GM18519 (cell line): ENCODE measurements at regions not wholly inside any gene's neighbourhood (a gene's known extent, or its start where the extent isn't known, plus 50 kb on each side); places are given as distances from the start of the nearest gene placed in this dataset.

Experiments used
- ATAC-seq: cut with Tn5 transposase; IDR thresholded peaks from one replicate; pipeline ENCODE4 v1.9.1; 2021; ENCODE audit warnings: mild to moderate bottlenecking, moderate library complexity; ENCODE audit not compliant: unreplicated experiment, low FRiP score

DNA sequence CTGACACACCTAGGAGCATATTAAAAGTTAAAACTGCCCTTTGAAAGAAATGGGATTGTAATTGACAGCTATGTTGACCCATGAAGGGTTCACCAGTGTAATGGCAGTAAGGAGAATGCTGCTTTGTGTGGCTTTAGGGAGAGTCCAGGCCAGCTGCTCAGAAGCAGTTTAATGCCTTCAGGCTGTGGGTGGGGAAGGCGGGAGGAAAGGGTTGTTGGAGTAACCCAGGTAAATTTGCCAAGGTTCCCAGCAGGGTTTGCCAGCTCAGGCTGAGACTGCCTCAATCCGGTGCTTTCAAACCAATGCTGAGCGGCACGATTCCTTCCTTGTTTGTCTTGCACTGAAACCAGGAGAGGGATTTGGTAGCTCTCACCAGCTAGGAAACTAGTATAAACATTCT is 637.2 kb downstream of the INHBA start:
- no peak for ATAC-seq

DNA sequence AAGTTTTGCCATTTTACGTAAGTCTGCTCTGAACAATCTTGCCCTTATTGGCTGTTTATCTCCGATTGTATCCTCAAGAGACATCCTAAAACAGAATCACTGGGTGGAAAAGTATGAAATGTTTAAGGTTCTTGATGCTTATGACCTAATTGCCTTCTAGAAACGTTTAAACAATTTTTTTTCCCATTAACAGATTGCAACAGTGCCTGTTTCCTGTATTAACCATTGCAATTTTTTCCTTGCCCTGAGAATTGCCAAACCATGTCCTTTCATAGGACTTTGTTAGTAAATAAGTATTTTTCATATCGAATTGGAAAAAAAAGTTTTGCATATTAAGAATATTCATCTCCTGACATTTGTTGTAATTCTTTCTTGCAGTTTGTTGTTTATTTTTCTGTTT is 639.8 kb downstream of the INHBA start:
- no peak for ATAC-seq

DNA sequence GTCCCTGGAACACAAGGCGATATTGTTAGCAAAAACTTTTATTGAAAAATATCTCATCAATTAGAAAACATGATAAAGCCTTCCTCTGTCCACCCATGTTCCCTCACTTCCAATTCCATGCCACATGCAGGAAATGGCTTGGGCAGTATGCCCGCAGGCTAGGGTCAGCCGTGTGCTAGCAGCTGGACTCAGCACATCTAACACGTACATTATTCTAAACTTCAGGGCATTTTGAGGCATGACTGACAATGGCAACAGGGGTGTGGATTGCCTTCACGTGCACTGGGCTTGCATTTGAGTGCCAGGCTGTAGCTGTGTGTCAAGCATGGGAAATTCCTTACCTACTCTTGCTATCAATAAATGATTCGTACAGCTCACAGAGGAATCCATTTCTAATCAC is 642.1 kb downstream of the INHBA start:
- ATAC-seq, result no peak

DNA sequence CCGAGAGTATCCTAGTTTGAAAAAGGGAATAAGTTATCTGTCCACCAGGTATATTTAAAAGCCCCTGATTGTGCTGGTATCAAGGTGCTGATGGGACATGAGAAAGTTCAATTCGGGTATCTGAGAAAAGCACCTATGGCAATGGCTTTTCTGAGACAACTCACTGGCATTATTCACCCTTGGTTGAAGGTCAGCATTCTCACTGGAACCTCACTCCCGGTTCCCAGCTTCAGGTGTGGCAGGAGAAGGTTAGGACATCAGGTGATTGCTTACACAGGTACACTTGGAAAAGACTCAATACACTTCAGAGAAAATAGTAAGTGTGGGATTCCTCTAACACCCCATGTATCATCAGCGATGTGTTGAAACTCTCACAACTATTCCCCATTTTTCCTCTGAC is 643.1 kb downstream of the INHBA start:
- no peak for ATAC-seq

DNA sequence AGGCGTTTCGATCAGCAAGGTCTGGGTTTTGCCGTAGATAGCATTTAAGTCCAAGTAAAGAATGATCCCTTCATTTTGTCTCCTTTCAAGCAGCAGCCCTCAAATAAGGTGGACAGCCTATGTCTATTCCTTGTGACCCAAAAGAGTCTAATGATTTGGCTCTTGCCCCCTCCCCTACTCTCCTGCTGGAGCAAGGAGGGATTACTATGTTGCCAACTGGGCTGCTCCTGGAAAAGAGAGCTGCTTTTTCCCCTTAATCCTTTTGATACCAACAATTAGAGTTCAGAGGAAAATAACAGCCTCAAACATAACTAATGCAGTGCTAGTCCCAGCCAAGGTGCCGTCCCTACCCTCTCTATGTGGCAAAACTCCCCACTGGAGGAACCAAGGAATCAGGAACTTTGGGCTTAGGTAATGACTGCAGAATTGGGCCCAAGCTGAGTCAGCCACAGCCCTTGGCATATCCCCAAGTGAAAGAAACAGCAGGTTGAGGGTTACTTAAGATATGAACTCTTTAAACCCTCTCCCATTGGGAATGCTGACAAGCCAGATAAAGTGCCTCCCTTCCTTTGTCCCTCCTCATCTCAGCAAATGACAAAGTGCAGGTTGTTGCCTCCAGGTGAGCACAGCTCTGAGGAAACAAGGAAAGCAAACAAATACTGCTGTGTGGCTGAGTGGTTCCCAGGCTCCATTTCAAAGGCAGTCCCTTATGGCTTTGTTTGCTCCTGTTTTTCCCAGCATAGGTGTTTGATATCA is 643.7 kb downstream of the INHBA start:
- no peak for ATAC-seq

DNA sequence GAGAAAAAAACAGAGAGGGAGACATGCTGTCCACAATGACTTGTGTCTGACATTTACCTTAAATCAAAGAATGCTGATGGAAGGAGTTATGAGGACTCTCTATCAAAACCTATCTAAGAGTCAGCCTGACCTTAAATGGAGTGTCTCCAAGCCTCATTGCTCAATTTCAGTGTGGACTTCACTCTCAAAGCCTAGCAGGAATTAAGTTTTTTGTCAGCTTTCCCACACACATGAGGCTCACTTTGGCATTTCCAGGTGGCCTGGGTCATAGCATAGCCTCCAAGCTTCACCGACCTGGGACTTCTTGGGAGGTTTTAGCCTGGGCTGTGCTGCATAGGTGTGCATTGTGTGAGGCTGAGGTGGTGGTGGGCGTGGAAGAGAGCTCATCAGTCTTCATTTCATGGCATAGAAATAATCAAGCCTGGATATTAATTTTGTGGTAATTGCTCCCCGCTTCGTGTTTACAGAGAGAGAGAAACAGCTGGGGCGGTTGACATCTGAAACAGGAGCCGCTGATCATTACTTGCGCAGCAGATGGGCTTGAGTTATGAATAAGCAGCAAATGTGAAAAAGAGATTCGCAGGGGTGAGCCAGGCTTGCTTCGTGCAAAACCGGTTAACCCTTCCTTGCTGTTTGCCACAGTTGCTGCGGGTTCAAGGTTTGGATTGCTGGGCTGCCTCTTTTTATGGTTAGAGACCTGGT is 647.8 kb downstream of the INHBA start:
- no peak for ATAC-seq

DNA sequence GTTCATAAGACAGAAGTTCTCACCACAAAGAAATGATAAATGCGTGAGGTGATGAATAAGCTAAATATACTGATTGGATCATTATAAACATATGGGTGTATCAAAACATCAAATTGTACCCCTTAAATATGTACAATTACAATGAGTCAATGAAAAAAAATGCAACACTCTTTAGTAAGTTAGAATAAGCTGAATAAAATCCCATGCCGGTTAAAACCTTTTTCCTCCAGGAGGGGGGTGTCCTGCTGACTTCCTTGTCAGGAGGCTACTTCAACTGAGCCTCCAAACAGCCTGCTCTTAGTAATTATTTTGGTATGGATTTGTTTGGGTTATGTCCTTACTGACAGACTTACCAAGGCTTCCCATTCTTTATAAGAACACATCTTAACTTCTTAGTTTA is 649.1 kb downstream of the INHBA start:
- no peak for ATAC-seq

DNA sequence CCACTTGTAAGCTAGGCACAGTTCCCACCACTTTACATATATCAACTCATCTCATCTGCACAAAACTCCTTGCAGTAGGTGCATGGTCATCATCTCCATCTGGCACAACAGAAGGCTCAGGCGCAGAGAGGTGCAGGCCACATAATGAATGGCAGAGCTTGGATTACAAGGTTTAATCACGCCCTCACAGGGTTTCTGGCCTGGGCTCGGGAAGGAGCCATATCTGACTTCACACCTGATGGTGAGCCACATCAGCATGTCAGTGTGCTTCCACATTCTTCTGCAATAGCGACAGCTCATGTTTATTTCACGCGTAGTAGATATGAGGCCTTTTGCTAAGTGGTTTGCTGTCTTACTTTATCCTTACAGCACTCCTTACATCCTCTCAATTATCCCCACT is 650.2 kb downstream of the INHBA start:
- ATAC-seq, result no peak

DNA sequence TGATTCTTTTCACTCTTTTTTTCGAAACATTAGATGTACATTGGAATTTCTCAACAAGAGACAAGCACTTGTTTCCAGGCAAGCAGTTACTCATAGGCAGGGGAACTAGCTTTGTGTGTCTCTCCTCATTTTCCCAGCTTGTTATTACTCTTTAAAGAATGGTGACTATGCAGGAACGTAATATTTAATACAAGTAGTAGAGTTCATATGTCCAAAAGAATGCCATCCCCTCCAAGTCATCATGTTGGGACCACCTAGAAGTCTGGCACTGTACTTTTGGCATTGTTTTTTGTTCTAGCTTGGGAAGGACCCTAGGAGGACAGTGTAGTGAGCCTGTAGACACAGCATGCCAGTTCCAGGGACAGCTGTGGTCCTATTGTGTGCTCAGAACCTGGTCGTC is 650.7 kb downstream of the INHBA start:
- ATAC-seq, result no peak

DNA sequence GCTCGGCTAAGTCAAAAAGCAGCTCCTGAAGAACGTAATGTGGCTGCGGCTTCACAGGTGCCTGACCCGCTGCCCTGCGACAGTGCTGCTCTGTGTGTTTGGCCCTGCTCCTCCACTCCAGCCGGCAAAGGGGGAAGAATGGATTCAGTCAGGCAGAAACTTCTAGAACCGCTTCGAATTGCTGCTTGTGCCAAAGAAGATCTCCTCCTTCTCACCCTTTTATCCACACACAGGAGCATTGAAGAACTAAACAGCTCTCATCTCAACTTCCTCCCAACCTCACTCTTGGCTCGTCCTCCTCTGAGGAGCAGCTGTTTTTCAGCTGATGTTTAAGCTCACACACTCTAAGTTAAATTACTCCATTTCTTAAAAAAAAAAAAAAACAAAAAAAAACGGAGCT is 651.4 kb downstream of the INHBA start:
- ATAC-seq, result no peak

DNA sequence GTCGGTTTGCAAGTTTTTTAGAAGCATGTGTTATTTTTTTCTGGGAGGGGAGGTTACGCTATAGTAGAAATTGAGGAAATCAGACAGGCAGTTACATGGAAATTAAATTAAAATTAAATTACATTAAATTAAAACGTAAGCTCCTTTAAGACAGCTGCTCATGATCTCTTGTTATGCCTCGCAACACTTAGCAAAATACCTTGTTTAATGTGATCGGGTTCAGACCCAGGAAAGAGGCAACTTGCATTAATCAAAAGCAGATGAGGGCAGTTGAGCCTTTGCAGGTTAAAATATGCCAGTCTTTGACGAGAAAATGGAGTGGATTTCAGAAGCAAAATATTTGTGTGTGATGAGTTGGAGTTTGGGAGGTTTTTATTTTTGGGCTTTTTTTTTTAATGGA is 651.8 kb downstream of the INHBA start:
- ATAC-seq, result no peak

DNA sequence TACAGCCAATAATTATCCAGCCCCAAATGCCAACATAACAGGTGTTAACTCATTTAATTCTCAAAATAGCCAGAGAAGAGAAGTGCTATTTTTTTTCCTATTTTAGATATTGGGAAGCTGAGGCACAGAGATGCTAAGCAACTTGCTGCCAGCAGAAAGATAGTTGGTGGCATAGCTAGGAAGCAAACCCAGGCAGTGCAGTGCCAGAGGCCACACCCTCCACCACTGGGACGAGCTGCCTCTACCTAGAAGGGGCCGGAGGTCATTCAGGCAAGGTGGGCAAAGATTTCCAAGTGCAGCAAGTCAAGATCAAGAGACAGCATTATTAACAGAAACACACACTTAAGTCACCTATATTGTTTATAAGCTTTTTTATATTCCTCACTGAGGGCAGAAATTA is 654.1 kb downstream of the INHBA start:
- no peak for ATAC-seq

DNA sequence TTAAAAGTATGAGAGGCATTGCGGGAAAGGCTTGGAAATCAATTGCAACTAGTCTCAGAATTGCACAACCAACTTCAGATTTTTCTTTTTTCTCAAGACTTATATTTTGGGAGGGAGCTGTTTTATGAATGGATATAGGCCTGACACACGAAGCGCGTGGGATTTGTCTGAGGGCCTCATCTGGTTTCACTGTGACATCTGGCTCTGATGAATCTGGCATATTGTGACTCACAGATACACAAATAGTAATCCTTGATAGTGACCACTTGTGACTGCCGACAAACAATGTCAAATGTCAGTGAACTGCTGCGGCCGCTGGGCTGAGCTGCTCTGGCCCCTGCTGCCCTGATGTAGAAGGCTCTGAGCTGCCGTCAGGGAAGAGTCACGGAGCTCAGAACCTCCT is 655.1 kb downstream of the INHBA start:
- no peak for ATAC-seq

DNA sequence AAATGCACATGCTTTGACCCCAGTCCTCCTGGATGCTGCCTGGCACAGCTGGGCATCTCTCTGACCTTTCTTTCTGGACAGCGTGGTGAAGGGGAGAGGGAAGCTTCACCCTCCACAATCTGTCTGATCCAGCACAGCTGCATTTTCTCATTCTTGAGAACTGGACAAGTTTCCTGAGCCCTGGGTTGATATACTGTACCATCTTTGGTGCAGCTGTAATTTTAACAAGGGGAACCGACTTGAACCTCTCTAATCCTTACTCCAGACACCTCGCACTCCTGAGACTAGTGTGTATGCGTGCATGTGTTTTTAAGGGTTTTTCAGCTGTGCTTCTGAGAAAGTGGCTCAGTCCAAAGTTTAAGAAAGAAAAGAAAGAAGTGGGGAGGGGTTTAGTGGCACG is 655.7 kb downstream of the INHBA start:
- ATAC-seq, result no peak

DNA sequence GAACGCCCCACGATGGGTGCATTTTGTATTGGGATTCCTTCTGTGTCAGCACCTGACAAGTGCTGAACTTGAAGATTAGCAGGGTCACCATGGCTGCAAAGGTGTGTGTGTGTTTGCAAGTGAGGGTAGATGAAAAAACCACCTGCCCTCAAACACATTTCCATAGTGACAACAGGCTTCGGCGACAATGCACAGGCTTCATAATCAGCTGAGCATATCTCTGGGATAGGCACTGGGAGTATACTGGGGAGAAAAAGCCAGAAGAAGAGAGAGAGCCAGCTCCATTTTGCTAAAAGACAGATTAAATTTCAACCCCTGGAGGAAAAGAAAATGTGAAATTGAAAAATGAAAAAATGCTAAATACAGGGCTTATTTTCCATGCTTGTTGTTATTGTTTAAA is 656.1 kb downstream of the INHBA start:
- no peak for ATAC-seq

DNA sequence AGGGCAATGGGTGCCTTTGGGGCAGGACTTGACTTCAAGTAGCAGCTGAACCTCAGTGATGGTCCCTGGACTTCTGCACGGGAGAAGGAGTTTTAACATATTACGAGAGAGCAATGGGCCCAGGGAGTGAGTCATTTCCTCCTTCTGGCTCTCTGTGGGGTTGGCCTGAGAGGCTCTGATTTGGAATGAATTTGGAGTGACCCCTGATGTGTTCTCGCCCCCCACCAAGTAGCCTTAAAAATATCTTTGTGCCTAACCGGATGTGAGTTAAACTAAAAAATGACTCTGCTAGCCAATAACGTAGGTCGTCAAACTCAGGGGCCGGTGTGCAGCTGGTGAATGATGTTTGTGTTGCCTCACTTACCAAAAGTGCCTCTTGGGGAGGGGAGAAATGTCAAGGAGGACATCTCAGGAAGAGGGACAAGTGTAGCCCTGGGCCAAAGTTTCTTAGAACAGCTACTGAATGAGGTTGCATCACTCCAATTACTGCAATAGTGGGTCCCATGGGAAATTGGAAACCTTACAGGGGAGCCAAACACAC is 656.6 kb downstream of the INHBA start:
- no peak for ATAC-seq

DNA sequence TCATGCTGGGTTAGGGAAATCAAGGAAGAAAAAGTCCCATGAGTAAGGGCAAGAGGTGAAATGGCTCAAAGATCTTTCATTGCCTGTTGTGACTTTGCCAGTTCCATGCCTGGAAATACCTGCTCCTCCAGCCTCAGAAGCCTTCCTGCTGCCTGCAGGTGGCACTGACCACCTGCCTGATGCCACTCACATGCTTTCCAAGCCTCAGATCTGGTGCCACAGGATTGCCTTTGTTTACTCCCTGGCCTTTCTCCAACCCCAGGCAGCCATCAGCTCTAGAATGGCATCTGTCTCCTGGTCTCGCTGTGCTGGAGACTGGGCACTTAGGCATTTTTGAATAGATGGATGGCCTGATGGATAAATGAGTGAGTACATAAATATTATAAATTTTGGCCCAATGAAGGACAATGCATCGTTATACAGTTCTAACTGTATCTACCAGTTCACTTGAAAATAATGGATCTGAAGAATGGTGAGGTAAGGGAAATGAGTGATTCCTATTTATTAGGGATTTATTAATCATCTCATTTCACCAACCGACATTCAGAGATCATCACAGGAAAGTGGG is 657.2 kb downstream of the INHBA start:
- ATAC-seq, result no peak

DNA sequence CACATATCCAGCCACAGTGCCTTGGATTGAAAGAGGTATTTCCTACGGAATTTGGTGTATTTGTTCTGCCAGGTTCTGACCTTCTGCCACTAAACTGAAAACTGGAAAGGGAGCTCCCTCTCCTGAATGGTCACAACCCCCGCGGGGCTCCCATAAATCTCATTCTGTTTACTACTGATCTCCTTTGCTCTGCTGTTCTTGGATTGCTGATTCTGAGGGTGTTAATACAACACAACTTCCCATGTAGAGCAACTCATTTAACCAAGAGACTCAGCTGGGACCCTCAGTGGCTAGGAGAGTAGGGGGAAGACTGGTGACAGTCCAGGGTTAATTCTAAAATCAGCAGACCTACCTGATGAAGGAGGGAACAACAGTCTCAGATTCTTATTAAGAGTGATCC is 662.9 kb downstream of the INHBA start:
- no peak for ATAC-seq

DNA sequence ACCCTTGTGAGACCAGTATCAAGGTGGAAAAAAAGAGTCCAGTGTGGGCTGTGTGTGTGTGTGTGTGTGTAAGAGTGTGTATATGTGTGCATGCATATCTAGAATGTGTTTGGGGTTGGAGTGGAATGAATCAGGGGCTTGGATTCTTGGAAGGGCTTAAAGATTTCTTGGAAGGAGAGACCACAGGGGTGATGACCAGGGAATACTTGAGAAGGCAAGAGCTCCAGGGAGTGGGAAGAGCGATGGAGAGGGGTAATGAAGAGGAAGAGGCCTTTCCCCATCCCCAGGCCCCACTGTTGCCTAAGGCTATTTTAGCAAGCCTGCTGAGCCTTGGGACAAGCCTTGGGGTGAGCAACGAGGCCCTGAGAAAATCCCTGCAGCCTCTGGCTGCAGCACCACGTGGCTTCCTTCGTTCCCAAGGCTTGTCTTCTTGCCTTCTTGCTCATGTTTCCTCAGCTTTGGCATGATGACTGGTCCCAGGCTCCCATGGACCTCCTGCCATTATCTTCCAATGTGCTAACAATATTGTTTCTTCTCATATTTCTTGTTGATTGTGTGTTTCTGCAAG is 663.4 kb downstream of the INHBA start:
- no peak for ATAC-seq

DNA sequence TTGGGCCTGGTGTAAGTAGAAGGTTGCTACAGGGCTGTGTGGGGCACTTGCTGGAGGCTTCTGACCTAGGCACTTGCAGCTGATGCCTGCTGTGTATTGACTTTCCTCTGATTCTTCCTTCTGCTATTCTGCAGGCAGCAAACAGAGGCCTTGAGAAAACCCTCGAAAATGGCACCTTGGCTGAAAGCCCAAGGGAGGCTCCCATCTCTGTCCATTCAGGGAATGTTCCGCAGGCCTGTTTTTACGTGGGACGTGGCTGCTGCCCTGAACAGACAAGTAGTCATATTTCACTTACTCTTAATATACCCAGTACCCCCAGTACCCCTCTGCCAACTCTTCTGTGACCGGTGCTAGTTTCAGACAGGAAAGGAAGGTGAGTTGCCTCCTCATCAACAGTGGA is 664.7 kb downstream of the INHBA start:
- no peak for ATAC-seq

DNA sequence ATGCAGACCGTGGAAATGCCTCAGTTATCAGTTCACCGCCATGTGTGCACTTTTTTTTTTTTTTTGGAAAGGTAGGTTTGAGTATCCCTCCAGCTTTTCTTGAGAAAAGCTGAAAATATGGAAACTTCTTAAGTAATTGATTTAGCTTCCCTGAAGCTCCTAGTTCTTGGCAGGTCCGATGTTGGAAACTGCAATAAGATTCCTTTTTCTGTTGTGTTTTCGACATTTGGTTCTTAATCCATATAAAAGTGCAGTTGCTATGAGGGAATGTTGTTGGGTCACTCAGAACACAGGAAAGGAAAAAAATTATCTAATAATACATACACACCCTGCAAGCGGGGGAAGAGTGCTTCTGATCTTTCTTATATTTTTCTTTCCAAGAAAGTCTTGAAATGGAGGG is 665.2 kb downstream of the INHBA start:
- ATAC-seq, result no peak
